ENCODE measurements at regions not wholly inside any gene's neighbourhood (a gene's known extent, or its start where the extent isn't known, plus 50 kb on each side); places are given as distances from the start of the nearest gene placed in this dataset.

DNA sequence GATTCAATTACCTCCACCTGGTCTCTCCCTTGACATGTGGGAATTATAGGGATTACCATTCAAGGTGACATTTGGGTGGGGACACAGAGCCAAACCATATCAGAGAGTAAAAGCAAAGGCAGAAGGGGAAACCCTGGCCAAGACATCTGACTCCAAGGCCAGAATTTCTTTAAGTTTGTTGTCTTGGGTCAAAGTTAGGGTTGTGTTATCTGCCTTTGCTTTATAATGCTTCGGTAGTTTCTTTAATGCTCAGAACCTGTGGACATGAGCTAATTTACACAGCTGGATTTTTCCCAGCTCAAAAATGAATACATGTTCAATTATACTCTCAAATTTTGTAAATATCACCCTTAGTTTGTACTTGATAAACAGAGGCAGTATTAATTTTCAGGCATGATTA lies 1074.4 kb downstream of the ADGRL2 start:
- Mint-ChIP-seq H3K27ac (ENCODE audit: unreplicated experiment) (no peak overlapping the region), H3K4me3 (ENCODE audit: low read depth, unreplicated experiment) (no peak overlapping the region), H3K9me3 (ENCODE audit: low read depth, unreplicated experiment) (peaks cover 9% of the 10 kb centered on the region), H3K4me1 (ENCODE audit: low read depth, unreplicated experiment) (no peaks in the 10 kb centered on the region), H3K27me3 (ENCODE audit: unreplicated experiment) (no peaks in the 10 kb centered on the region), H3K36me3 (ENCODE audit: insufficient read depth, unreplicated experiment) (no peaks in the 10 kb centered on the region)
- intact Hi-C loops (cut with micrococcal nuclease; ENCODE audit: unreplicated experiment), result no loop called here
- BruUV-seq (replicated peaks), result no TSS peak
- CTCF ChIA-PET, result no interaction called here
- TF ChIP-seq, protein P1, sequence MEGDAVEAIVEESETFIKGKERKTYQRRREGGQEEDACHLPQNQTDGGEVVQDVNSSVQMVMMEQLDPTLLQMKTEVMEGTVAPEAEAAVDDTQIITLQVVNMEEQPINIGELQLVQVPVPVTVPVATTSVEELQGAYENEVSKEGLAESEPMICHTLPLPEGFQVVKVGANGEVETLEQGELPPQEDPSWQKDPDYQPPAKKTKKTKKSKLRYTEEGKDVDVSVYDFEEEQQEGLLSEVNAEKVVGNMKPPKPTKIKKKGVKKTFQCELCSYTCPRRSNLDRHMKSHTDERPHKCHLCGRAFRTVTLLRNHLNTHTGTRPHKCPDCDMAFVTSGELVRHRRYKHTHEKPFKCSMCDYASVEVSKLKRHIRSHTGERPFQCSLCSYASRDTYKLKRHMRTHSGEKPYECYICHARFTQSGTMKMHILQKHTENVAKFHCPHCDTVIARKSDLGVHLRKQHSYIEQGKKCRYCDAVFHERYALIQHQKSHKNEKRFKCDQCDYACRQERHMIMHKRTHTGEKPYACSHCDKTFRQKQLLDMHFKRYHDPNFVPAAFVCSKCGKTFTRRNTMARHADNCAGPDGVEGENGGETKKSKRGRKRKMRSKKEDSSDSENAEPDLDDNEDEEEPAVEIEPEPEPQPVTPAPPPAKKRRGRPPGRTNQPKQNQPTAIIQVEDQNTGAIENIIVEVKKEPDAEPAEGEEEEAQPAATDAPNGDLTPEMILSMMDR (IDR thresholded peaks at IDR 0.05; ENCODE audit: unreplicated experiment), result no peak
- no peak for DNase-seq

DNA sequence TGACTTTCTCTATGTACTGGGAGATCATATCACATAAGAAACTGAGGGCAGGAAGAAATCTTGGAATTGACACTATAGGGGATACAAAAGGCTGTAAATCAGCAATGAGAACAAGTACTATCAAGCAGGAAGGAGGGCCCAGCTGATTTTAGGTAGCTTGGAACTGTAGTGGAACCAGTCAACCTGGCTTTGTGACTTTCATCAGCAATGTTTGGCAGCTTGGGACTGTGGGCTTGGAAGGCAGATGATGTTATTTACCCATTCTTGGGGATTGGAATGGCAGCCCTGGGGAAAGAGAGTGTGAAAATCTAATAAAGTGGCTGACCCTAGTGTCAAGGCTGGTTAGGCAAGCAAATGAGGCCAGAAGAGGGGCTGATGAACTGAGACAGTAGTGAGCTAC lies 1073.3 kb downstream of the ADGRL2 start:
- Mint-ChIP-seq H3K27me3 (ENCODE audit: unreplicated experiment) (no peaks in the 10 kb centered on the region), H3K4me1 (ENCODE audit: low read depth, unreplicated experiment) (no peaks in the 10 kb centered on the region), H3K36me3 (ENCODE audit: insufficient read depth, unreplicated experiment) (no peaks in the 10 kb centered on the region), H3K9me3 (ENCODE audit: low read depth, unreplicated experiment) (peaks cover 9% of the 10 kb centered on the region), H3K4me3 (ENCODE audit: low read depth, unreplicated experiment) (no peak overlapping the region), H3K27ac (ENCODE audit: unreplicated experiment) (no peak overlapping the region)
- BruUV-seq (replicated peaks), result no TSS peak
- CTCF ChIA-PET, result interaction anchor here (0.6 kb wide), 1 partner anchor 23 kb away, joined by 3 read pairs; no protein-coding TSS in a partner anchor
- TF ChIP-seq, protein P1 (IDR thresholded peaks at IDR 0.05; ENCODE audit: unreplicated experiment), result no peak
- intact Hi-C loops (cut with micrococcal nuclease; ENCODE audit: unreplicated experiment), result no loop called here
- no peak for DNase-seq

DNA sequence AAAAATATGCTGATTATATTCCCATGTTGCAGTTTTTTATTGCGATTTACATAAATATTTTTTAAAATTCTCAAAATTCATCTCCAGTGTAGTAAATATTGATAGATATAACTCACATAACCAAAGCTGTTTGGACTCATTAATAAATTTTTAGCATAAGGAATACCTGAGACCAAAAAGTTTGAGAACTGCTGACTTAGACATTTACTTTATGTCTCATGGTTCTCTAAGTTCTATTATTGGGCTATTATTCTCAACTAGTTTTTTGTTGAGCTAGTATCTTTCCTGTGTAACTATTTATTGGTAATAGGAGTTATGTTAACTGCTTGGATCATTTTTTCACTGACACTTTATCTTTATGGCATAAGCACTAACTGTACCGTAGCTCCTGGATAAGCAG lies 1069.6 kb downstream of the ADGRL2 start:
- no peaks in the 10 kb centered on the region for H3K27me3 Mint-ChIP-seq (ENCODE audit: unreplicated experiment)
- CTCF ChIA-PET, result no interaction called here
- no TSS peak for BruUV-seq (replicated peaks)
- no peak overlapping the region for H3K27ac Mint-ChIP-seq (ENCODE audit: unreplicated experiment)
- no peak overlapping the region for H3K4me3 Mint-ChIP-seq (ENCODE audit: low read depth, unreplicated experiment)
- TF ChIP-seq, protein P1 (IDR thresholded peaks at IDR 0.05; ENCODE audit: unreplicated experiment), result no peak
- H3K36me3 Mint-ChIP-seq (ENCODE audit: insufficient read depth, unreplicated experiment), result no peaks in the 10 kb centered on the region
- no peak for DNase-seq
- intact Hi-C loops (cut with micrococcal nuclease; ENCODE audit: unreplicated experiment), result no loop called here
- no peaks in the 10 kb centered on the region for H3K4me1 Mint-ChIP-seq (ENCODE audit: low read depth, unreplicated experiment)
- H3K9me3 Mint-ChIP-seq (ENCODE audit: low read depth, unreplicated experiment), result peaks cover 7% of the 10 kb centered on the region

DNA sequence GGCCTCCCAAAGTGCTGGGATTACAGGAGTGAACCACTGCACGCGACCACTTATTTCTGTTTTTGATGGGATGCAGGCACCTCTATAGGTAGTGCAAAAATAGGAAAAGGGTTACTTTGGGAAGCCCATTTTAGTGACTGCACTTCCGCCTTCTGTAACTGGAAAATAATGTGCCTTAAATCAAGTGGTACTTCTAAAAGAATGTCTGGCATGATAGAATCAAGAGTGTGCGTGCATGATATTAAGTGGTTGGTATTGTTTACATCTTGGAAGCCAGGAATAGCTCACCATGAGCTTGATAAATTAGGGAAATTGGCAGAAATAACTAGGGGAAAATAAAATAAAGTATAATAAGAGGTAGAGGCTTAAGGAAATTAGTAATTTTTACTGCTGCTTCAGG lies 1067.0 kb downstream of the ADGRL2 start:
- intact Hi-C loops (cut with micrococcal nuclease; ENCODE audit: unreplicated experiment), result loop anchor here (5.0 kb wide), 1 partner anchor 570 kb away; no protein-coding TSS in a partner anchor
- Mint-ChIP-seq H3K36me3 (ENCODE audit: insufficient read depth, unreplicated experiment) (no peaks in the 10 kb centered on the region), H3K4me3 (ENCODE audit: low read depth, unreplicated experiment) (no peak overlapping the region), H3K27ac (ENCODE audit: unreplicated experiment) (no peak overlapping the region), H3K27me3 (ENCODE audit: unreplicated experiment) (no peaks in the 10 kb centered on the region), H3K4me1 (ENCODE audit: low read depth, unreplicated experiment) (no peaks in the 10 kb centered on the region), H3K9me3 (ENCODE audit: low read depth, unreplicated experiment) (no peaks in the 10 kb centered on the region)
- BruUV-seq (replicated peaks), result no TSS peak
- DNase-seq, result no peak
- CTCF ChIA-PET, result no interaction called here
- TF ChIP-seq, protein P1 (IDR thresholded peaks at IDR 0.05; ENCODE audit: unreplicated experiment), result no peak
